Type B pancreatic cell (in vitro differentiated cells): ENCODE measurements at regions not wholly inside any gene's neighbourhood (a gene's known extent, or its start where the extent isn't known, plus 50 kb on each side); places are given as distances from the start of the nearest gene placed in this dataset.

Experiments
- DNase-seq: peaks from one replicate; pipeline ENCODE4 v3.0.0; 2021; ENCODE audit warnings: mixed read lengths; ENCODE audit not compliant: unreplicated experiment; ENCODE audit errors: extremely low spot score
- H3K27ac Mint-ChIP-seq: 2 replicates; pipeline ENCODE4 v1.8.0; 2021; ENCODE audit warnings: mild to moderate bottlenecking, mixed read lengths
- H3K27me3 Mint-ChIP-seq: 2 replicates; pipeline ENCODE4 v1.8.0; 2021; ENCODE audit warnings: mixed read lengths
- H3K36me3 Mint-ChIP-seq: 2 replicates; pipeline ENCODE4 v1.8.0; 2021; ENCODE audit warnings: mixed read lengths
- H3K4me1 Mint-ChIP-seq: one replicate; pipeline ENCODE4 v1.8.0; 2021; ENCODE audit warnings: mixed read lengths; ENCODE audit not compliant: unreplicated experiment
- H3K4me3 Mint-ChIP-seq: 2 replicates; pipeline ENCODE4 v1.8.0; 2021; ENCODE audit warnings: mild to moderate bottlenecking, mixed read lengths
- H3K9me3 Mint-ChIP-seq: 2 replicates; pipeline ENCODE4 v1.8.0; 2021; ENCODE audit warnings: mixed read lengths
- TF ChIP-seq, protein P1 (sequence below): fragments of 200-600 bp; sonication (generic); conservative IDR thresholded peaks from 2 replicates; pipeline ENCODE4 v1.5.0; 2021; ENCODE audit warnings: antibody characterized with exemption, mild to moderate bottlenecking

DNA sequence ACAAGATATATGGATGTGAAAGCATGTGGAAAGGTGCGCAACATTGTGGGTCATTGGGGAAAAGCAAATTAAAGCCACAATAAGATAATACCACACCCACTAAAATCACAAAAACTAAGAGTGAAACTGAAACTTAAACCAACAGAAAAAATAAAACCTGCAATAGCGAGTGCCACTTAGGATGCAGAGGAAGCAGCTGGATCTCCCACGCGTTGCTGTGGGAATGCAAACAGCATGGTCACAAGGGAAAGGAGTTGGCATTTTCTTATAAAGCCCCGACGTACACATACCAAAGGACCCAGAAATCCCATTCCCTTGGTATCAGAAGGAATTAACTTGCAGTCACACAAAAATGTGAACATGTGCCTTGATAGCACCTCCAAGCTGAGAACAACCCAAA lies 712.0 kb downstream of the TBC1D22A start:
- H3K27ac Mint-ChIP-seq = no peak overlapping the region
- TF ChIP-seq, protein P1, sequence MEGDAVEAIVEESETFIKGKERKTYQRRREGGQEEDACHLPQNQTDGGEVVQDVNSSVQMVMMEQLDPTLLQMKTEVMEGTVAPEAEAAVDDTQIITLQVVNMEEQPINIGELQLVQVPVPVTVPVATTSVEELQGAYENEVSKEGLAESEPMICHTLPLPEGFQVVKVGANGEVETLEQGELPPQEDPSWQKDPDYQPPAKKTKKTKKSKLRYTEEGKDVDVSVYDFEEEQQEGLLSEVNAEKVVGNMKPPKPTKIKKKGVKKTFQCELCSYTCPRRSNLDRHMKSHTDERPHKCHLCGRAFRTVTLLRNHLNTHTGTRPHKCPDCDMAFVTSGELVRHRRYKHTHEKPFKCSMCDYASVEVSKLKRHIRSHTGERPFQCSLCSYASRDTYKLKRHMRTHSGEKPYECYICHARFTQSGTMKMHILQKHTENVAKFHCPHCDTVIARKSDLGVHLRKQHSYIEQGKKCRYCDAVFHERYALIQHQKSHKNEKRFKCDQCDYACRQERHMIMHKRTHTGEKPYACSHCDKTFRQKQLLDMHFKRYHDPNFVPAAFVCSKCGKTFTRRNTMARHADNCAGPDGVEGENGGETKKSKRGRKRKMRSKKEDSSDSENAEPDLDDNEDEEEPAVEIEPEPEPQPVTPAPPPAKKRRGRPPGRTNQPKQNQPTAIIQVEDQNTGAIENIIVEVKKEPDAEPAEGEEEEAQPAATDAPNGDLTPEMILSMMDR = no peak
- no peak for DNase-seq
- no peaks in the 10 kb centered on the region for H3K4me1 Mint-ChIP-seq
- no peak overlapping the region for H3K4me3 Mint-ChIP-seq
- peaks cover 4% of the 10 kb centered on the region for H3K9me3 Mint-ChIP-seq
- no peaks in the 10 kb centered on the region for H3K27me3 Mint-ChIP-seq
- H3K36me3 Mint-ChIP-seq = no peaks in the 10 kb centered on the region

DNA sequence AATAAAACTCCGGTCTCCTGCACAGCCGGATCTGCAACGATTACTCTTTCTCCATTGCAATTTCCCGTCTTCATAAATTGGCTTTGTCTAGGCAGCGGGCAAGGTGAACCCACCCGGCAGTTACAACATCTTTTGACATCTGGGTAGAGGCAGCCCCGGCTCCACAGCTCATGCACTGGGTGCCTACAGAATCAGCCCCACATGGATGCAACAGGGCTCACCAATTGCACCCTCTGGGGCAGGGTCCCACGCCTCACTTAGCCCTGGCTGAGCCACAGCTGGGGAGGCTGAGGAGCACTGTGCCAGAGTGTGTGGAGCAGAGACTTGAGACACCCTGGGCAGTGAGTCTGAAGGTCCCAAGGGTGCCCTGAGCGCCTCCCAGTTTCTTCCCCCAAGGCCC lies 710.2 kb downstream of the TBC1D22A start:
- H3K4me1 Mint-ChIP-seq = no peaks in the 10 kb centered on the region
- peaks cover 4% of the 10 kb centered on the region for H3K9me3 Mint-ChIP-seq
- no peaks in the 10 kb centered on the region for H3K36me3 Mint-ChIP-seq
- H3K27ac Mint-ChIP-seq = no peak overlapping the region
- no peaks in the 10 kb centered on the region for H3K27me3 Mint-ChIP-seq
- no peak overlapping the region for H3K4me3 Mint-ChIP-seq
- TF ChIP-seq, protein P1 = no peak
- DNase-seq = no peak

DNA sequence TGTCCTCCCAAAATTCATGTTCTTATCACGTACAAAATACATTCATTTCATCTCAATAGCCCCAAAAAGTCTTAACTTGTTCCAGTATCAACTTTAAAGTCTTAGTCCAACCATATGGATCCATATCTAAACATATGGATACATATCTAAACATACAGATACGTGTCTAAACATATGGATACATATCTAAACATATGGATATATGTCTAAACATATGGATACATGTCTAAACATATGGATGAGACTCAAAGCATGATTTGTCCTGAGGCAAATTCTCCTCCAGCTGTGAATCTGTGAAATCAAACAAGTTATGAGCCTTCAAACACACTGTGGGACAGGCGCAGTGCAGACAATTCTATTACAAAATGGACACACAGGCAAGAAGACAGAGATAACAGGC lies 709.0 kb downstream of the TBC1D22A start:
- Mint-ChIP-seq H3K9me3 (peaks cover 4% of the 10 kb centered on the region), H3K36me3 (no peaks in the 10 kb centered on the region), H3K27me3 (no peaks in the 10 kb centered on the region), H3K4me3 (no peak overlapping the region), H3K27ac (no peak overlapping the region), H3K4me1 (no peaks in the 10 kb centered on the region)
- DNase-seq = no peak
- TF ChIP-seq, protein P1 = no peak

DNA sequence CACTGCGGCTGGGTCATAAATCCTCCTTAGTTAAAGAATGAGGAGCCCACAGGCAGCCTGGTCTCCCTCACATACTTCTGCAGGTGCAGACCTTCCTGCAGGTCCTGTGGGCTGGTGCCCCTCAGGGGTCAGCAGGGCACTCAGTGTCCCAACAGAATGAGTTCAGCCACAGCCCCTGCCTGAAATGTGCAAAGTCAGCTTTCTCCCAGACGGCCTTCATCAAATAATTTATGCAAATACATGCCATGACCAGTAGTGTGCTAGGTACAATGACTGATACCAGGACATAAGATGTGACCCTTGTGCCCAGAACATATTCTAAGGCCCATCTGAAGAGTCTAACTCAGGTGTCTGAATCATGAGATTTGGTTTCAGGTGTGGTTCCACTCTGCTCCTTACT lies 703.4 kb downstream of the TBC1D22A start:
- Mint-ChIP-seq H3K4me1 (no peaks in the 10 kb centered on the region), H3K27me3 (no peaks in the 10 kb centered on the region), H3K27ac (no peak overlapping the region), H3K36me3 (no peaks in the 10 kb centered on the region), H3K9me3 (peaks cover 12% of the 10 kb centered on the region), H3K4me3 (no peak overlapping the region)
- TF ChIP-seq, protein P1 = no peak
- no peak for DNase-seq

DNA sequence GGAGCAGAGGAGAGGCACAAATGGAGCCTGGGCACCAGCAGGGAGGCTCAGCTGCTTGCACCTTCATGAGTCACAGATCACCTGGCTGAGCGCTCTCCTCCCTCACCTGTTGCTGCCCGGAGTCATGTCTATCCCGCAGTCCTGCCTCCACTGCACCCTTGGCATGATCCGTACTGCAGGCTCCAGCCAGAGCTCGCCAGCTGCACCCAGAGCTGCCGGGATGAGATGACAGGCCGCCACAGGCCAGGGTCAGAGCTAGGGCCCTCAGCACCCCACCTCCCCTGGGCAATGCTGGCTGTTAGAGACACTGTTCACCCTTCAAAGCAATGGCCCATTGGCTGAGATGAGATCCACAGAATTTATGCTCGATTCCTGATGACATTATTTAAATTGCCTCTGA lies 702.8 kb downstream of the TBC1D22A start:
- no peak overlapping the region for H3K27ac Mint-ChIP-seq
- TF ChIP-seq, protein P1 = no peak
- H3K9me3 Mint-ChIP-seq = peaks cover 18% of the 10 kb centered on the region
- H3K4me1 Mint-ChIP-seq = no peaks in the 10 kb centered on the region
- H3K4me3 Mint-ChIP-seq = no peak overlapping the region
- no peaks in the 10 kb centered on the region for H3K27me3 Mint-ChIP-seq
- no peak for DNase-seq
- H3K36me3 Mint-ChIP-seq = no peaks in the 10 kb centered on the region

DNA sequence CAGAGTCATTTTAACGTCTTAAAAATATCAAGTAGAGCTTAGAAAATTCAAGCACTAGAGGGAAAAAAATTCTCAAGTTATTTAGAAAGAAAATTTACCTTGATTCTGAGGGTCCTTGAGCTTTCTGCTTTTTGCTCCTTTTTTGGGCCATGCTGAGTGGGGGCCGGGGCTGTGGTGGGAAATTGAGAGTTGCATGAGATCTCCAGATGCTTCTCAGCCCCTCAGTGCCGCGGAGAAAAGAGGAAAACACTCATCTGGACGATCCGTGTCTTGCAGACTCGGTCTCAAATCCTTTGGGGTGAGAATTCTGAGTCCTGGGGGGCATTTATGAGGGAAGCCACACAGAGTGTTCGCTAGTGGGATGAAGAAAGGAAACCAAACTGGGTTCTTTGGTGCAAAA lies 700.8 kb downstream of the TBC1D22A start:
- DNase-seq = no peak
- H3K9me3 Mint-ChIP-seq = peaks cover 21% of the 10 kb centered on the region
- no peak overlapping the region for H3K4me3 Mint-ChIP-seq
- no peaks in the 10 kb centered on the region for H3K4me1 Mint-ChIP-seq
- H3K27ac Mint-ChIP-seq = no peak overlapping the region
- TF ChIP-seq, protein P1 = no peak
- H3K27me3 Mint-ChIP-seq = no peaks in the 10 kb centered on the region
- no peaks in the 10 kb centered on the region for H3K36me3 Mint-ChIP-seq
